ENCODE measurements at regions not wholly inside any gene's neighbourhood (a gene's known extent, or its start where the extent isn't known, plus 50 kb on each side); places are given as distances from the start of the nearest gene placed in this dataset.

DNA sequence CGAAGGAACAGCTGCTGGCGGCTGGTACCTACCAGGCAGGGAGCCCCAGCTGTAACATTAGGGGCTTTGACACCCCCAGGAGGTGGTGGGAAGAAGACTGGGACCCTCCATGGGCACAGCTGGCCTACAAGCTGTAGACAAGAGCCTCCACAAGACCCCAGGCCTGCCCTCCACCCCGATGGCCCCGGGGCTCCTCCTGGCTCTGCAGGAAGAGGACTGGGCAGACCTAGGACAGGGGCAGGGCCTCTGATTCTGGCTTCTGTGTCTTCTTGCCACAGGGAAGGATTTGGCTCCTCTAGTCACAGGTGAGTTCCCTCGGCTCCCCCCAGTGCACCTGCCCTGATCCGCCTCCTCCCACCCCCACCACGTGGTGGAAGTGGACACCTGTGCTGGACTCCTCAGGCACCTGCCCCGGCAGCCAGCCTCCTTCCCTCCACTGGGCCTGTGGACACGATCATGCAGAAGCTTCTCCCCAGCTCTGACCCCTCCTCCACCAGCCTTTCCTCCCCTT, 53.4 kb upstream of the ODC1 start:
- Mint-ChIP-seq H3K36me3 (ENCODE audit: unreplicated experiment) (no peaks in the 10 kb centered on the region), H3K4me1 (ENCODE audit: low read depth, unreplicated experiment) (no peaks in the 10 kb centered on the region), H3K27ac (ENCODE audit: unreplicated experiment) (no peak overlapping the region), H3K9me3 (ENCODE audit: unreplicated experiment) (peaks cover 2% of the 10 kb centered on the region), H3K27me3 (ENCODE audit: unreplicated experiment) (peaks cover 8% of the 10 kb centered on the region), H3K4me3 (ENCODE audit: unreplicated experiment) (no peak overlapping the region)
- no peak for DNase-seq
- TF ChIP-seq, protein P1, sequence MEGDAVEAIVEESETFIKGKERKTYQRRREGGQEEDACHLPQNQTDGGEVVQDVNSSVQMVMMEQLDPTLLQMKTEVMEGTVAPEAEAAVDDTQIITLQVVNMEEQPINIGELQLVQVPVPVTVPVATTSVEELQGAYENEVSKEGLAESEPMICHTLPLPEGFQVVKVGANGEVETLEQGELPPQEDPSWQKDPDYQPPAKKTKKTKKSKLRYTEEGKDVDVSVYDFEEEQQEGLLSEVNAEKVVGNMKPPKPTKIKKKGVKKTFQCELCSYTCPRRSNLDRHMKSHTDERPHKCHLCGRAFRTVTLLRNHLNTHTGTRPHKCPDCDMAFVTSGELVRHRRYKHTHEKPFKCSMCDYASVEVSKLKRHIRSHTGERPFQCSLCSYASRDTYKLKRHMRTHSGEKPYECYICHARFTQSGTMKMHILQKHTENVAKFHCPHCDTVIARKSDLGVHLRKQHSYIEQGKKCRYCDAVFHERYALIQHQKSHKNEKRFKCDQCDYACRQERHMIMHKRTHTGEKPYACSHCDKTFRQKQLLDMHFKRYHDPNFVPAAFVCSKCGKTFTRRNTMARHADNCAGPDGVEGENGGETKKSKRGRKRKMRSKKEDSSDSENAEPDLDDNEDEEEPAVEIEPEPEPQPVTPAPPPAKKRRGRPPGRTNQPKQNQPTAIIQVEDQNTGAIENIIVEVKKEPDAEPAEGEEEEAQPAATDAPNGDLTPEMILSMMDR (IDR thresholded peaks at IDR 0.05; ENCODE audit: partially characterized antibody, unreplicated experiment), result no peak

DNA sequence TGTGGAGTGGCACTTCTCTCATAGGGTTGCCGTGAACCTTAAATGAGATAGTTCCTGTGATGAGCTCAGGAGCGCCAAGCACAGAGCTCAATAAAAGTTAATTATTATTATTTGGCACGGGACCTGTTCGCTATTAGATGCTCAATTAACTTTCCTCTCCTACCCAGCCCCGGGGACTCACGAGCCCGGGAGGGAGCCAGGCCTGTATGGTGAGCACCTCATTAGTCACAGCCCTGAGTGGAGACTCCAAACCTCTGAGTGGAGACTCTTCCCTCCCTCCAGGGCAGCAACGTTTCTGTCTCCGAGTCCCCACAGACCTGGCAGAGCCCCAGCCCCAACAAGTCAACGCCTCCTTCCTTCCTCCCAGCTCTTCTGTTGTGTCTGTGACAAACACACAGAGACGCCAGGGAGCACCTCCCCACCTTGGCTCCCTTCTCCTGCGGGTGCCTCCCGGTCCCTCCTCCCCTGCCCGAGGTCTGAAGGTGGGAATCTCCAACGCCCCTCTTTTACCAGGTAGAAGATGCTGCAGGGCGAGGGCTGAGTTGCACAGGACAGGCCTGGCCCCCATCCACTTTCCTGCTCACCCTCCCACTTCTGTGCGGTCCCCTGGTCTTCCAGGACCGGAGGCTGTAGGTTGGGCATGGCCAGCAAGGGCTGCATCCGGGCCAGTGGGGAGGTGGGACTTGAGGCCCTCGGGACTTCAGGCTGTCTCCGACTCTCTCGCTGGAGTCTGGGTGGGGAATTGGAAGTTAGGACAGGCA, 52.7 kb upstream of the ODC1 start:
- H3K9me3 Mint-ChIP-seq (ENCODE audit: unreplicated experiment), result peaks cover 2% of the 10 kb centered on the region
- H3K36me3 Mint-ChIP-seq (ENCODE audit: unreplicated experiment), result no peaks in the 10 kb centered on the region
- H3K27me3 Mint-ChIP-seq (ENCODE audit: unreplicated experiment), result peaks cover 10% of the 10 kb centered on the region
- H3K27ac Mint-ChIP-seq (ENCODE audit: unreplicated experiment), result no peak overlapping the region
- DNase-seq, result no peak
- no peak overlapping the region for H3K4me3 Mint-ChIP-seq (ENCODE audit: unreplicated experiment)
- TF ChIP-seq, protein P1 (IDR thresholded peaks at IDR 0.05; ENCODE audit: partially characterized antibody, unreplicated experiment), result no peak
- H3K4me1 Mint-ChIP-seq (ENCODE audit: low read depth, unreplicated experiment), result no peaks in the 10 kb centered on the region

DNA sequence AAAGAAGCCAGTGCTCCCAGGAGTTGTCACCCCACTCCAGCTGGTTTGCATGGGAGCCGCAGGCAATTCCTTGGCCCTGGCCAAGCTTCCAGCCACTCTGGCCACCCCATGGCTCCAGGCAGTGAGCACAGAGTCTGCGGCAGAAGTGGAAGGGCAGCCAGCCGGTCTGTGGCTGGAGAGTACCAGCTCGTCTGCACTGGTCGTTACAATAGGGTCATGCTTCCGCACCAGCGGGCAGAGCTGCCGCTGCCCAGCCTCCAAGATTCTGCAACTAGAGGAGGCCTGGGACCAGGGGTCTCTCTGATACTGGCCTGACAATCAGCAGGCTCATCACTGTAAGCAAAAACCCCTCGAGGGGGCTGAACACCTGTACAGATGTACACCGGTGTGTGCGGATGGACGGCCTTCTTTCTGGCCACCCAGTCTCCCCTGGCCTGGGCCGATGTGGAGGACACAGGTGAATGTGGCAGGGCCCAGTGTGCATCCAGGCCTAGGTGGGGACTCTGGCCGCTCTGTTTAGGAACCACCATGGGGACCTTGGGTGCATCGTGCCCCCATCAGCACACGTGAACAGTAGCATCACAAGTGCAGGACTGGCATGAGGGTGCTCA, 51.9 kb upstream of the ODC1 start:
- Mint-ChIP-seq H3K4me1 (ENCODE audit: low read depth, unreplicated experiment) (no peaks in the 10 kb centered on the region), H3K4me3 (ENCODE audit: unreplicated experiment) (no peak overlapping the region), H3K27ac (ENCODE audit: unreplicated experiment) (no peak overlapping the region), H3K9me3 (ENCODE audit: unreplicated experiment) (peaks cover 2% of the 10 kb centered on the region), H3K27me3 (ENCODE audit: unreplicated experiment) (peaks cover 10% of the 10 kb centered on the region), H3K36me3 (ENCODE audit: unreplicated experiment) (no peaks in the 10 kb centered on the region)
- DNase-seq, result no peak
- TF ChIP-seq, protein P1 (IDR thresholded peaks at IDR 0.05; ENCODE audit: partially characterized antibody, unreplicated experiment), result no peak

DNA sequence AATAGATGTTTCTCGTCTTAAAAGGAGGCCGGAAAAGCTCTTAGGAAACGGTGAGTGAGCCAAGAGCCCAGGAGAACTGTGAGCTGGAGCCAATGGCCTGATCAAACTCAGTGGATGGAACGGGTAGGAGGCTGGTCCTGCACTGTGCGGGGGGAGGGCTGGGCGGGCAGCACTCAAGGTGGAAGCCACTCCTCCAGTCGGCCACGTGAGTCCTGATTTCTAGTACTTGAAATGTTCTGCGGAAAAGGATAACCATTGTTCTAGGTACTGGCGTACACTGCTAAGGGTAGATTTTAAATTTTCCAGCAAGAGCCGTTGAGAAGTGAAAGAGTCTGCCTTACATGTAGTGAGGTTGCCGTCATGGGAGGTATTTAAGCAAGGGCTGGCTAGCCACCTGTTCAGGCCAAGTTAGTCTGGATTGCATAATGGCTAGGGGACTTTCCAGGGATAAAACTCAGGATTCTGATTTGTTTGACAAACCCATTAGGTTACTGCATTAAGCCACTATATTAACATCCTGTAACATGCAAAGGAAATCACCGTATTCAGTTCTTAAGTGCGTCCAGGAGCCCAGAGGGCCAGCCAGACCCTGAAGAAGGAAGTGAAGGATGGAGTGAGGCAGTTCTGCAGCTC, 51.3 kb upstream of the ODC1 start:
- TF ChIP-seq, protein P1 (IDR thresholded peaks at IDR 0.05; ENCODE audit: partially characterized antibody, unreplicated experiment), result no peak
- no peaks in the 10 kb centered on the region for H3K4me1 Mint-ChIP-seq (ENCODE audit: low read depth, unreplicated experiment)
- H3K27me3 Mint-ChIP-seq (ENCODE audit: unreplicated experiment), result peaks cover 10% of the 10 kb centered on the region
- H3K27ac Mint-ChIP-seq (ENCODE audit: unreplicated experiment), result no peak overlapping the region
- DNase-seq, result no peak
- no peaks in the 10 kb centered on the region for H3K36me3 Mint-ChIP-seq (ENCODE audit: unreplicated experiment)
- H3K4me3 Mint-ChIP-seq (ENCODE audit: unreplicated experiment), result no peak overlapping the region
- H3K9me3 Mint-ChIP-seq (ENCODE audit: unreplicated experiment), result peaks cover 2% of the 10 kb centered on the region
